CD1c-positive myeloid dendritic cell (primary cell): ENCODE measurements at regions not wholly inside any gene's neighbourhood (a gene's known extent, or its start where the extent isn't known, plus 50 kb on each side); places are given as distances from the start of the nearest gene placed in this dataset.

Source experiments
- DNase-seq: peaks from one replicate; pipeline ENCODE4 v3.0.0-alpha.2; 2016; ENCODE audit errors: extremely low spot score

DNA sequence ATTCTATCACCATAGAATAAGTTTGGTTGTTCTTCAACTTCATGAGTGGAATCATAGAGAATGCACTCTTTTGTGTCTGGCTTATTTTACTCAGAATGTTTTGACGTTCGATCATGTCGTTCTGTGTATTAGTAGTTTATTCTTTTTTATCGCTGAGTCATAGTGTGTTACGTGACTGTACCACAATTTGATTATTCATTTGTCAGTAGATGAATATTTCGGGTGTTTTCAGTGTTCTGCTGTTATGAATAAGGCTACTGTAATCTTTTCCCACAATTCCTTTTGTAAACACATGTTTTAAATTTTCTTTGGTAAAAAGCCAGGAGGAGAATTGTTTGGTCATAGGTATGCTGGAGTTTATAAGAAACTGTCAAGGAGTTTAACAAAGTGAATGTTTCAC is 279.9 kb upstream of the B3GAT1 start:
- DNase-seq: no peak

DNA sequence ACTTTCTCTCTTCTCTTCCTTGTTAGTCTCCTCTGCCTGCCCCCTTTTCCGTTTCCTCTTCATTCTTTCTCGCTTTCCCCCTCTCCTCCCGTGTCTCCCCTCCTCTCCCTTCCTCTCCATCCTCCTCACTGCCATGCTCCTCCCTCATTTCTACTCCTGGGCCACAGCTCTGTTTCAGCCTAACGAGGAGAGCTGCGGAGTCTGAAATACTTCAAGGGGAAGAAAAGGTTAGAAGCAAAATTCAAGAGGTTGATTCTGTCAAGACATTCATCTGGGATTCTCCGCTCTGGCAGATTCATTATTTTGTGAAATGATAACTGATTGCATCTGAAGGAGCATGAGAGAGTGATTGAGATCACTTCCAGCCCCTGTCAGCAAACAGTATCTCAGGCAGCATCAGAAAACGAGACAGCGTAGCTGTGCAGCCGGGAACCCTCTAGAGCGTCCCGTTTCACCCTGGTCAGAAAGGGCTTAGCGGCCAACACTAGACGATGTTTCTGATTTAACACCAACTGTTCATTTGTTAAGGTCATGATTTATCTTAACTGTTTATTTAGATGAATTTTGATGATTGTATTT is 279.3 kb upstream of the B3GAT1 start:
- no peak for DNase-seq

DNA sequence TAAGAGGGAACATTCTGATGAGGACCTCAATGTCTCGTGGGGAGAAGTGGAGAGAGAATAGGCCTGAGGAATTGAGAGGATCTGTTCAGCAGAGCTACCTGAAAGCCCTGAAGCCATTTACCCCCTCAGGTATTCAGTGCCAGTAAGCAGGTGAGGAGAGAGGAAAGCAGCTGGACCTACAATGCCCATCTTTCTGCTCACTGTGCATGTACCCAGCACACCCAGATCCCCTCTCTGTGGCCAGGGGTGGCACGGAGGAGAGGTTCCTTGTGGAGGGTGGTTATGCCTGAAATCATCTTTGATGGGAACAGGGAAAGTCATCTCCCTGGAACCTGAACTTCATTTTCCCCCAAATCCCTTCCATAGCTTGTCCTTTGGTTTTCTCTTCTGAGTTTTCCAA is 277.8 kb upstream of the B3GAT1 start:
- no peak for DNase-seq

DNA sequence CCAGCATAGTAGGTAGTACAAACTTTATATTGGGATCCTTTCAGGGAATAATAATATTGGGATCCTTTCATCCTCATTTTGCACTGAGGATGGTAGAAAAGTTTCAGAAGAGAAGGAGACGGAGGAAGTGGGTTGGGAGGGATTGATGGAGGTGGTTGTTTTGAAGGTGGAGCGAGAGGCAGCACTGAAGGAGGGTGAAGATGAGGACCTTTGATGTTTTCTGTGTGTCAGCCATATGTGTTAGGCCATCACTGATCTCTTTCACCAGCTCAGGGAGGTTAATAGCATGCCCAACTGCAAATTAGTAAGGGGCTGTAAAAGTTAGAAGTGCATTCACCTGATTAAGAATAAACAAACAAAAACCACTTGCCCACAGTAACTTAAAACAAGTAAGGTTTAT is 275.5 kb upstream of the B3GAT1 start:
- no peak for DNase-seq

DNA sequence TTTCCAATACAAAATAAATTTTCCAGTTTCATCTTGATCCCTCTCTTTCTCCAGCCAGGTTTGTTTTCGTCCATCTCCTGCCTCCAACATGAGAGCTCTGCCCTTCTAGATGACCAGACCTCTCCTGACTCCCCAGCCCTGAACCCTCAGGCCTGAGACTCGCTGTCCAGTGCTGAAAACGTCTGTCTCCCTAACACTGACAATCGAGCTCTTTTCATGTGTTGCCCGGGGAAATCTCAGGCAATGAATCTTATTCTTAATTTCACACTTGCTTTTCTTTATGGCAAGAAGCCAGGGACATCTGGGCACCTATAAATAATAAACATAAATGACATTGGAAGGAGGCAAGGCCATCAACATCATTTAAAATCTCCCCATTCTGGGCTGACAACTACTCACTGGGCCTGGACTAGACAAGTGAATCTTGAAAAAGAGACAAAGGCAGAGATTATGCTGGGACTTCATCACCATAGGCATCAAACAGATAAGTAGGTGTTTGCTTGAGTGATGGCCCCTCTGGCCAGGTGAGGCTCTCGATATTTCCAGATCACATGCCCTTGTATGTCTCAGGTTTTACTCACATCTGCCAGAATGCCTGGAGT is 274.5 kb upstream of the B3GAT1 start:
- DNase-seq: no peak

DNA sequence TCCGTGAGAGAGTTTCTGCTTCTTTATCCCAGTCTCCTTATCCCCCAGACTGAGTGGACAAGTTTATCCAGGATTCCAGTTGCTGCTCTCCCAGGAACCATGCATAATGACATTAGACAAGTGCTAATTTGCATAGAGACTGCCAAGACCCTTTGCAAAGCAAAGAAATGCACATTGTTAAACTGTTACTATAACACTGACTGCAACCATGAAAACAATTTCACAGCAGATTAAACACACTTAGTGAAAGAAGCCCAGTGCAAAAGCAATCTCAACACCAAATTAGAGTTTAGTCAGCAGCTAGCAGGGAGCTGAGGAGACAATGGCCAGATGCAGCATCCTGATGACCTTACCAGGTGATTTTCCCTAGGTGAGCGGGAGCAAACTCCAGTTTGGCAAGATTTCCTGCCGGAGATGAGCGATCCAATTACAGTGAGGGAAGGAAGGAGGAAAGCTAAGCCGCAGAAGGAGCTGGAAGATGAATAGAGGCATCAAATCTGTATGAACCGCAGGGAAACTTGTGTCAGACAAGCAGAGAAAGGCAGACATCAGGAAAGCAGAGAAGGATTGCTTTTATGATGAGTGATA is 273.8 kb upstream of the B3GAT1 start:
- DNase-seq: no peak

DNA sequence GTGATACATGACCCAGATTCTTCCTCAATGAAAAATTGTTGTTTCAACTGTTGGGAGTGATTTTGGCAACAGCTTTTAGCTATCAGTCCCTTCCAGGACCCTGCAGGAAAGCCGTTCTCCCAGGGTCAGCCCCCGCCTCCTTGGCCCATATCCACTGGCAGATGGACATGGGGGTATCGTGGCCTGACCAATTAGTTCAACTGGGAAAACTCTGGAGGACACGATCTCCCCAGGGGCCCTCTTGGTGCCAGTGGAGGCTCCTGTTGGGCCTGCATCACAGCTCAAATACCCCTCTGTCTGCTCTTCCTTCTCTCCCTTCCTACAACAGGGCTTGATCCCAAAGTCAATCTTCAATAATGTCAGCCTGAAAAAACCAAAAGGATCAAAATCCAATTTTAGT is 272.5 kb upstream of the B3GAT1 start:
- DNase-seq: no peak

DNA sequence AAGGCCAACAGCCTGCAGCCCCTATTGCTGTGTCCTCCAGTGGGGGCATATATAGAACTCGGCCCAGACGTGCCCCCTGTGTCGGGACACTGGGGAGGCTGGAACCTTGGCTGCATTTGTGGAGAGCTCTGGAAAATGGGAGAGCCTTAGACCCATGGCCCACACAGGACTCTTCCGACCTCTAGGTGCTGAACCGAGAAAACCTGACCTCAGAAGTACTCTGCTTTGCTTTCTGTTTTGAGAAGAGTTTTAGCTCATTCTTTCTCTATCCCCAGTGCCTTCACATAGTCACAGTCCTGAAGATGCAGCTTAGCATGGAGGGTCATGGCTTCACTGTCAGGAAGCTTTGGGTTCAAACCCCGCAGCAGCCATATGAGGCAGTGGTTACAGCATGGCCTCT is 271.8 kb upstream of the B3GAT1 start:
- no peak for DNase-seq

DNA sequence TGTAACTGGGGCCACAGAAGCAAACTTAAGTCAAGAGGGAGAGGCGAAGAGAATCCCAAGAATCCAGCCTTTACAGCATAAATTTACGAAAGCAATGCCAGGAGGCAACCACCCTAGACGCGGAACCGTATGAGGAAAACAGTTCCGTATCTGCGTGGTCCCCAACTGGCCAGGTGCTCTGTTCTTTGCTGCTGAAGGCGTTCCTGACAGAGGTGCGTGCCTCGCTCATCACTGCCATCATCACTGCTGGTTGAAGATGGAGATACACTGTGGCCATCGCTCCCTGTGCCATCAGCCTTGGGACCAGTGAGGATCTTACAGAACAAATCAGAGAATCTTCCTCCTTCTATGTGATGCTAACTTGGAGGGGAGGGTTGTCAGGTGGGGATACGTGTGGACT is 270.5 kb upstream of the B3GAT1 start:
- DNase-seq: no peak

DNA sequence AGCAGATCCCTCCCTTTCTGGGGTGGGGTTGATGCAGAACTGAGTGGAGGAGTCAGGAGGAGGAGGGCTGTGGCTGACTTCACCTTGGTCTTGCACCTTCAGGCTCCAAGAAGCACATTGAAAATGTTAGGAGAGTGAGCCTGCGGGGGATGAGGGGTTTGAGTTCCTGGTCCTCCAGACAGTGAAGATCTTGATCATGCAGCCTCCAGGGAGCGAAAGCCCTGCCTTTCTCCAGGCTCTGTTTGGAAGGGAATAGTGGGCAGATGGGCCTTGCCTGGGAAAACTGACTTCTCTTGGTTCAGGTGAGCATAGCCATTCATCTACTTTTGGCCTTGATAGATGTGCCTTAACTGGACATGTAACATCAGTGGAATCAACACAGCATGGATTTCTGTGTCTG is 267.6 kb upstream of the B3GAT1 start:
- no peak for DNase-seq

DNA sequence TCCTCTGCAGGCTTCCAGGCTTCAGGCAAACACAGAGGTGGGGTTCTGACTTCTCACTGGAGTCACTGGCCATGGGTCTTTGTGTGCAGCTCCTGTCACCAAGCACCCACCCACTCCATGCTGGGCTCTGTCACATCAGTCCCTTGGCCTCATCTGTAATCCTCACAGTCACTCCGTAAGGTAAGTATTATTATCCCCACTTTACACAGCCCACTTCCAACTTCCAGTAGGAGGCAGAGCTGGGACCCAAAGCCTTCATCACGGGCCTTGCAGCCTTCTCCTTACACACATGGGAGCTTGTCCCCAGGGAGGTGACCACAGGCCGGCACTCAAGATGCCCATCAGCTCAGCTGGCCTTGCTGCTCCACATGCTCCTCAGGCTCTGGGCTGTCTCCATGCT is 266.7 kb upstream of the B3GAT1 start:
- no peak for DNase-seq

DNA sequence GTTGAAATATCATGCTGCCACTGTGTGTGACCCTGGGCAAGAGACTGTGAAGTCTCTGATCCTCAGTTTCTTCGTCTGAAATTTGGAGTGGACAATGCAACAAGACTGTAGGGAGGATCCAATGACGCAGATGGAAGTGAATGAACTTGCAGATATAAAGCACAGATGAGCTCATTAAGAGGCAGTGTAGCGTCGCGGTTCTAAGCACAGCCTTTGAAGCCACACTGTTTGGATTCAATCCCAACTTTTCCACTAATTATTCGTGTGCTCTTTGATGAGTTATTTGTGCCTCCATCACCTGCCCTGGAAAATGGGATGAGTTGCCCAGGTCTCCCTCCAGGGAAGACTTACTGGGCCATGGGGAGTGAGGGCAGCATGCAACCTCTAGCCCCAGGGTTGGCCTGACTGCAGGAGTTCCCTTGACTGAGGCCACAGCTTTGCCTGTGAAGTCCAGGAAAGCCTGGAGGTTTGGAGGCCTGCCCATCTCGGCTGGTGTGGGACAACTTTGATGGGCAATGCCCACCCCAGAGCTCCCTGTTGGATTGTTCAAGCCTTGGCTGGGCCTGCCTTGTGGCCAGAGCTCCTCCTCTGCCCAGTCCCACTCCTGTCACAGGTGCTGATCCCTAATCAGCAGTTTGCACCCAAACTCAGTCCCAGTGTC is 266.0 kb upstream of the B3GAT1 start:
- no peak for DNase-seq

DNA sequence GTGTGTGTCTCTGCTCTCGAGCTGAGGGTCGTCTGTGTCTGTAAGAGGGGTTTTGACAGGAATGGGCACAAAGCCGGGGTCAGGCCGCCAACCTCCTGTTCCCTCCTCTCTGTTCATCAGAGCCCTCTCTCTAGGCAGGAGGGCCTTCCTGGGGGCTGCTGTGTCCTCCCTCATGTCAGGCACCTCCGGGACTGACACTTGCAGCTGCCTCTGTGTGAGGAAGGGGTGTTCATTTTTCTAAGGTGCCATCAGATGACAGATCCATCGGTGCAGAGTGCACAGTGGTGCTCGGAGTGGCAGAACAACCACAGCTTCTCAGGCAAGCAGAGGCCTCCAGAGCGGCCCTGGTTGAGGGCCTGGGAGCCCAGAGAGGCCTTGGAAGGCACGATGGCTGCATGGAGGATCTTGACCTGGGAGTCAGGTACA is 265.4 kb upstream of the B3GAT1 start:
- no peak for DNase-seq

DNA sequence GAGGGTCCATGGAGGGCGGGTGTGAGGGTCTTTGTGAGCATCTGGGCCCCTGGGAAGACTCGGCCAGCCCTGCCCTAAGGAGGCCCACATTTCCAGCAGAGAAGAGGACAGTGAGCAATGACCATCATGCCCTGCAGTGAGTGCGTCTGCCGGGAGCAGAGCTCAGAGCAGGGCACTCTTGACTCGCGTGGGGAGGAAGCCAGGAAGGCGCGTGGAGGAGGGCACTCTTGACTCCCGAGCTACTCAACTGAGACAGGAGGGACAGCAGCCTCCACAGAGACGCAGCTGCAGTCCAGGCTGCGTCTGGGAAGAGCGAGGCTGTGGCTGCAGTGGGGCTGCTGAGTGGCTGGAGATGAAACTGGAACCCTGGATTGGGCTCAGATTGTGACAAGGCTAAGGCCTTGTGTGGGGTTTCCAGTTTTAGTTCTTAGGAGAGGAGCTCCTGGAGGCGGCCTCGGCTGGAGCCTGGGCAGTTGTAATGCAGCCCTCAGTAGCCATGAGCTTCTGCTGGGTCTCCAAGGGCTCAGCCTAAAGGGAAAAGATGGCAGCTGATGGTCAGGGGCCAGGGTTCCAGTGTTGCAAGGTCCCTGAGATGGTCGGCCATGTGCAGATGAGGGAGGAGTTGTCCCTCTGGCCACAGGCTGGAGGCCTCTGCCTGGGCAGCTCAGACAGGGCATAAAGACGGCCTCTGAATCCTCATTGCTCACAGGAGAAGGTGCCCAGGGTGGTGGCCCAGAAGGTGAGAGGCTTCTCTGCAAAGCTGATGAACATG is 264.7 kb upstream of the B3GAT1 start:
- no peak for DNase-seq

DNA sequence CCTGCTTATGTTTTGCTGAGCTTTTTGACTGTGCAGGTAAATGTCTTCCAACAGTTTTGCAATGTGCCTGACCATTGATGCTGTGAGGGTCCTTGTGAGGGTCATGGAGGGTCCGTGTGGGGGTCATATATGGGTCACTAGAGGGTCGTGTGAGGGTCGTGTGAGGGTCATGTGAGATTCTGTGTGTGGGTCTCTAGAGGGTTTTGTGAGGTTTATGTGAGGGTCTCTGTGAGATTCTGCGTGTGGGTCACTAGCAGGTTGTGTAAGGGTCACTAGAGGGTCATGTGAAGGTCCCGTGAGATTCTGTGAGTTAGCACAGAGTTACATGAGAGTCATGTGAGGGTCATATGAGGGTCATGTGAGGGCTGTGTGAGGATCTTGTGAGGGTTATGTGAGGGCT is 263.9 kb upstream of the B3GAT1 start:
- DNase-seq: no peak

DNA sequence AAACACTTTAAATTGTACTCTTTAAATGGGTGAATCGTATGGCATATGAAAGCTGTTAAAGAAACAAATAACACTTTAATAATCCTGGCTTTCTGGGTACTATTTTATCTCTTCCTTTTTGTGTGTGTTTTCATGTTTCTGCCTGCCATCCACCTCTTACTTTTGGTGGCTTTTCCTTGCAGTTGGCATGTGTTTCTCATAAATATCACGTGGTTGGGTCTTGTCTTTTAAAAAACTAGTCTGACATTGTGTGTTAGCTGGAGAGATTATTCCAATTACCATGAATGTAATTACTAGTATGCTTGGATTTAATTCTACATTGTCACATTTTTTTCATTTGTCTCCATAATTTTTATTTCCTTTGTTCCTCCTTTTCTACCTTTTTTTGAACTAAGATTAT is 262.9 kb upstream of the B3GAT1 start:
- DNase-seq: no peak

DNA sequence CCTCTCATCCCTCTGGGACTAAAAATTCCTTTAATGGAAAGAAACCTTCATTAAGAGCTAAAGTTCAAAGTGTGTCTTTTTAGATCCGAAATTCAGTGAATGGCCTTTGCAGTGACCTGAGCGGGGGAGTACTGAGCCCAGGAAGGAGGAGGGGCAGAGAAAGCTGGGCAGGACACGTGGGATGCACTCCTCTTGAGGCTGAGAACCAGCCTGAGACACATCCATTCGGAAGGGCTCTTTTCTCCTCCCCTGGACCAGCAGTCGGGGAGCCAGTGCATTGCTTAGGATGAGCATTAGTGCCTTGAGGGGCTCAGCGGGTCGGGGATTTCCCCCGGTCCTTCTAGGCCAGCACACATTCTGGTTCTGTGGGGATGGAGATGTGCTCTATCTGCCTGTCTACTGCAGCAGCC is 258.9 kb upstream of the B3GAT1 start:
- DNase-seq: no peak

DNA sequence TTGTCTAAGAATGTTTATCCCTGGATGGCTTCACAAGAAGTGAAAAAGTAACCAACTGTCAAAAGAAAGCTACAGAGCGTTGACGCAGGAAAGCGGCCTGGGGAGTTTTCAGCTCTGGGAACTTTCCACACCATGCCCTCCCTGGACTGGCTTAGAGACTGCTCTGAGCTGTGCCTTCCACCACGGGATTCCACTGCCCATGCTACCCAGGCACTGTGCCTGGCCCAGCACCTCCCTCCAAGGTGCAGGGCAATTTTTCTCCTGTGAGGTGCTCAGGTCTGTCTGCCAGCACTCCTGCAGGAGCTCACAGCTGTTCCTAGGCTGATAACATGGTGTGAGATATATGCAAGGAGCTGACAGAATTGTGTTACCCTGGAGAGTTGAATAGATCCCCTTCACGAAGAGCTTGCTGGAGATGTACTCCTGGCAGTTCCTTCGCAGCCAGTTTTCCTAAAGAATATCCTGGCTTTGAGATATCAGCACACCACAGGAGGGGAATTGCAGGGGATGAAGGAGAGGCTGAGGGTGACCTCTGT is 258.3 kb upstream of the B3GAT1 start:
- no peak for DNase-seq

DNA sequence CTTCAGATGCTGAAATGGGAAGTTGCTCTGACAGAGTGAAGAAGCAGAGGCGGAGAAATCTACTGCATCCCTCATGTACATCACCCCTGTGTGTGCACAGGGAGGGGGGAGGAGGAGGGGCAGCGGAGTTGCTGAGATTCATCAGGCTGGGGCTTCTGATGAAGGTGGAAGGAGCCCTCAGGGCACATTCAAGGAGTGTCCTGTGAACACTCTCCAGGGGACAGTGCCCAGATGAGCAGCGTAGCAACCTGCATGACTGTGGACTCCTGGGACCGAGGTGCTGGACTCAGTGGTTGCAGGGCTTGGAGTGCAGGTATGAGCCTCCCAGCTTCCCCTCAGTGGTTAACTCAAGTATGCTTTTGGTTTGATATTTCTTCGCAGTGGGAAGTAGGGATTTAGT is 257.8 kb upstream of the B3GAT1 start:
- DNase-seq: no peak

DNA sequence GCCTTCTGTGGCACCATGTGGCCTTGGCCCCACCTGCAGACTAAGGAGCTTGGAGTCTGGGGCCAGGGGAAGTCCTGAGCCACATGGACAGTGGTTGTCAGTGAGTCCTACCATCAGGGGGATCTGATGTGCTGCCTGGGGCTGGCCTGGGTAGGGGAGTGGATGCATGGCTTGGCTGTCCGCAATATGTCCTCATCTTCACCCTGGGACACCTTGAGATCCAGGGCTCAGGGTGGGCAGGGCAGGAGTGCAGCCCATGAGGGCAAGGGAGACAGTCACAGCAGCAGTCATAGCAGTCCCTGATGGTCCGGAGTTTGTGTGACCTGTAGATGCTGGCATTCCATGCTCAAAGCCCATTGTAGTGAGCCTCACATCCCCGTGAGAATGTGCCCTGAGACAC is 256.8 kb upstream of the B3GAT1 start:
- no peak for DNase-seq

DNA sequence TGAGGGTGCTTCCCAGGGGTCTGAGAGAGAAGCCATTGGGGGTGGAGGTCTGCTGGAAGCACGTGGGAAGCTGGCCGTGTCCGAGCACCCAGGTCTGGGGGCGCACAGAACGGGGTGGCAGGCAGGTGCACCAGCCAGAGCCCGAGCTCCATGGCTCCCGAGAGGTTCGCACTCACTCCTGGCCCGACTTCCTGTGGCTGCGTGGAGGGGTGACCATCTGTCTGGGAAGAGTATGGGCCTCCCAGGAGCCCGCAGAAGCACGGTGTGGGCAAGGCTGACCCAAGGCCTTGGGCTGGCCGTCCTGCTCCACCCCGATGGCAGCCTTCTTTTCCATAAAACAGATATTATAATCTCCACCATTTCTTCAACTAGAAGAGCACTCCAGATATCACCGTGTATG is 256.0 kb upstream of the B3GAT1 start:
- DNase-seq: no peak

DNA sequence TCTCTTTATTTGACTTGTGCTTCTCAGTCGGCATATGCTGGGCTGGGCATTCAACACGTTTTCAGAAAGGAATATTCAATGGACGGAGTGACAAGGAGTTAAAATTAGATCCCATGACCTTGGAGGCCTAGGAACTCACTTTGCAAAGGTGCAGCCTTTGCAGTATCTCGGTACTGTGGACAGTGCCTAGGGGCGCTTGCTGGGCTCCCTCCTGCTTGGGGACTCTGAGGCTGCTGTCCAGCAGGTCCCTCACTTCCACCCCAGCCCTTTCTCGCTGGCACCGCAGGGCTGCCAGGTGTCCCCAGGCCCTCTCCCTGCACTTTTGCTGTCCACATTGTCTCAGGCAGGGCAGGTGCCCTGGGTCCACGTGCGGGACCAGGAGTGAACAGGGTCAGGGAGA is 255.5 kb upstream of the B3GAT1 start:
- DNase-seq: no peak

DNA sequence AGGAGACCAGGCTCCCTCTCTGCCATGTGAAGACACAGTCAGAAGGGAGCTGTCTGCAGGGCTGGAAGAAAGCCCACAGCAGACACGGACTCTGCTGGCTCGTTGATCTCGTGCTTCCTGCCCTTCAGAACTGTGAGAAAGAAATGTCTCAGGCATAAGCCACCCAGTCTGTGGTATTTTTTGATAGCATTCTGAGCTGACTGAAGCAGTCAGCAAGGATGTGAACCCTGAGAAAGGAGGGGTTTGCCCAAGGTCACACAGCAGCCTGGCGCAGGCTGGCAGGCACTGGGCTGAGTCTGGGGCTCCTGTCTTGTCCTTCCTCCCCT is 255.1 kb upstream of the B3GAT1 start:
- no peak for DNase-seq
